Lower leg skin (tissue), 3 donors: ENCODE measurements at regions not wholly inside any gene's neighbourhood (a gene's known extent, or its start where the extent isn't known, plus 50 kb on each side); places are given as distances from the start of the nearest gene placed in this dataset.

Experiments used
- POLR2A ChIP-seq, 2 donors: fragments of 450-650 bp; IDR thresholded peaks; one replicate each; pipeline ENCODE4 v1.6.1; 2016 to 2017; ENCODE audit warnings: antibody characterized with exemption in 2 of 2, mild to moderate bottlenecking in 1 of 2, moderate library complexity in 1 of 2
- TF ChIP-seq, protein P1 (sequence below), 3 donors: fragments of 450-650 bp; IDR thresholded peaks; one replicate each; pipeline ENCODE4 v1.5.1; 2016; ENCODE audit warnings: antibody characterized with exemption in 3 of 3, mild to moderate bottlenecking in 3 of 3, moderate library complexity in 2 of 3

DNA sequence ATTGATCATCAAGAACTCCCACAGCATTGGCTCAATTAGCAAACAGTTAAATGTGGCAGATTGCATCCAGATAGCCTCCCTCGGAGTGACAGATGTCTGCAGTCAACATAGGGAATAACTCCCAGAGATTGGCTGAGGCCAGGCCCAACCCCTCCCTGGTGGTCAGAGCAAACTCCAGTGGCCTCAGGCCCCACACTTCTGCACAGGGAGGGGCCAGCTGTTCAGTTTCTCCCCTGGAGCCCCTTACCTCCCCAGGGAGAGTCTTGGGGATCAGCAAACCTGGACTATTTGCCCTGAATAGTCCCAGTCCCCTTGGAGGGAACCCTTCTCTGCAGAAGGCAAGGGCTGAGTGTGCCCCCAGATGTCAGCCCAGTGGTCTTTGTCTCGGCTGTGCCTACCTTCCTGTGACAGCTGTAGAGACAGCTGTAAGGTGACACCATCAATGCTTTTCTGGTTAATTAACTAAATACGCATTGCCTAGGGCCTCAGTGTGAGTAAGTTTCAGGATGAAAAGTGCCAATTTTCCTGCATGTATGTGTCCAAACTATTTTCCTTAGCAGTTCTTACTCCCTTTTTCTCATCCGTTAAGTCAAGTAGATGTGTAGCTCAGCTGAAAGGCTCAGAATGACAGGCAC is 102.7 kb upstream of the UQCRFS1 start:
- TF ChIP-seq POLR2A (IDR thresholded peaks at IDR 0.05) = no peak
- TF ChIP-seq, protein P1, sequence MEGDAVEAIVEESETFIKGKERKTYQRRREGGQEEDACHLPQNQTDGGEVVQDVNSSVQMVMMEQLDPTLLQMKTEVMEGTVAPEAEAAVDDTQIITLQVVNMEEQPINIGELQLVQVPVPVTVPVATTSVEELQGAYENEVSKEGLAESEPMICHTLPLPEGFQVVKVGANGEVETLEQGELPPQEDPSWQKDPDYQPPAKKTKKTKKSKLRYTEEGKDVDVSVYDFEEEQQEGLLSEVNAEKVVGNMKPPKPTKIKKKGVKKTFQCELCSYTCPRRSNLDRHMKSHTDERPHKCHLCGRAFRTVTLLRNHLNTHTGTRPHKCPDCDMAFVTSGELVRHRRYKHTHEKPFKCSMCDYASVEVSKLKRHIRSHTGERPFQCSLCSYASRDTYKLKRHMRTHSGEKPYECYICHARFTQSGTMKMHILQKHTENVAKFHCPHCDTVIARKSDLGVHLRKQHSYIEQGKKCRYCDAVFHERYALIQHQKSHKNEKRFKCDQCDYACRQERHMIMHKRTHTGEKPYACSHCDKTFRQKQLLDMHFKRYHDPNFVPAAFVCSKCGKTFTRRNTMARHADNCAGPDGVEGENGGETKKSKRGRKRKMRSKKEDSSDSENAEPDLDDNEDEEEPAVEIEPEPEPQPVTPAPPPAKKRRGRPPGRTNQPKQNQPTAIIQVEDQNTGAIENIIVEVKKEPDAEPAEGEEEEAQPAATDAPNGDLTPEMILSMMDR (IDR thresholded peaks at IDR 0.05) = no peak
